Astrocyte (in vitro differentiated cells and primary cell): ENCODE measurements at regions not wholly inside any gene's neighbourhood (a gene's known extent, or its start where the extent isn't known, plus 50 kb on each side); places are given as distances from the start of the nearest gene placed in this dataset.

Experiments
- CTCF ChIP-seq: IDR thresholded peaks from 2 replicates; pipeline ENCODE4 v1.5.1; 2011; ENCODE audit warnings: low read depth, mild to moderate bottlenecking, inconsistent platforms, low read length, moderate library complexity; ENCODE audit not compliant: insufficient read depth
- EZH2 ChIP-seq: IDR thresholded peaks from 2 replicates; pipeline ENCODE4 v1.6.1; 2012; ENCODE audit warnings: mild to moderate bottlenecking, low read length, inconsistent platforms; ENCODE audit not compliant: insufficient read depth

- TF ChIP-seq CTCF: no peak
- TF ChIP-seq EZH2: no peak
These were observed 174.4 kb upstream of the LPP start for GRCh38 chr3:187979564-187979963.
